ENCODE measurements at regions not wholly inside any gene's neighbourhood (a gene's known extent, or its start where the extent isn't known, plus 50 kb on each side); places are given as distances from the start of the nearest gene placed in this dataset.

DNA sequence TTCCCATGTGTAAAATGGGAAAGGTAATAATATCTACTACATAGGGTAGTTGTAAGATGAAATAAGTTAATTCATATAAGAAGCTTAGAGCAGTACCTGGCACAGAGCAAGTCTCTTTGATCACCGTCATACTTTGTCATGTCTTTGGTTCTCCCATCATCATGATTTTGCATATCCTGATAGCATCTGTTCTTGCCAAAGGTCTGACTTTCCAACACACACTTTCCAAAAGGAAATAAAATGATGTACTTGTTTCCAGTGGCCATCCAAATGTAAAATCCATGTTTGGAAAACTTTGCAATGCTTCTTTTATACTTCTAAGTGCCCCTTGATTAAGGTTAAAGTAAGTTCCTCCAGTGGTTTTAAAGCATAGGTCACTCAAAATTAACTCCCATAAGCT, 266.9 kb upstream of the PTGER4 start:
- no peak for TF ChIP-seq NFE2L2 (conservative IDR thresholded peaks at IDR 0.05; ENCODE audit: low read length)
- TF ChIP-seq, protein P1, sequence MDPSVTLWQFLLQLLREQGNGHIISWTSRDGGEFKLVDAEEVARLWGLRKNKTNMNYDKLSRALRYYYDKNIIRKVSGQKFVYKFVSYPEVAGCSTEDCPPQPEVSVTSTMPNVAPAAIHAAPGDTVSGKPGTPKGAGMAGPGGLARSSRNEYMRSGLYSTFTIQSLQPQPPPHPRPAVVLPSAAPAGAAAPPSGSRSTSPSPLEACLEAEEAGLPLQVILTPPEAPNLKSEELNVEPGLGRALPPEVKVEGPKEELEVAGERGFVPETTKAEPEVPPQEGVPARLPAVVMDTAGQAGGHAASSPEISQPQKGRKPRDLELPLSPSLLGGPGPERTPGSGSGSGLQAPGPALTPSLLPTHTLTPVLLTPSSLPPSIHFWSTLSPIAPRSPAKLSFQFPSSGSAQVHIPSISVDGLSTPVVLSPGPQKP (IDR thresholded peaks at IDR 0.05; ENCODE audit: low read depth, low read length): no peak
- TF ChIP-seq RAD21 (conservative IDR thresholded peaks at IDR 0.05 in 1 of 2, IDR thresholded peaks at IDR 0.05 in 1 of 2): no peak
